Panc1 (cell line): ENCODE measurements at regions not wholly inside any gene's neighbourhood (a gene's known extent, or its start where the extent isn't known, plus 50 kb on each side); places are given as distances from the start of the nearest gene placed in this dataset.

Experiments
- ATAC-seq: fragments of 200-7000 bp; cut with Tn5 transposase; 2 replicates; pipeline ENCODE4 v1.9.1; 2020; ENCODE audit warnings: mild to moderate bottlenecking, moderate library complexity
- BruUV-seq: library from RNA; stranded (reverse); fragments of 400-500 nt; replicated peaks from 2 replicates; lab custom pipeline; 2021; lab: Mats Ljungman, UMichigan
- CTCF ChIA-PET: fragments of 300-600 bp; sonication (Branson Sonifier 250); formaldehyde crosslinking; loops from one replicate; lab custom pipeline; 2022; ENCODE audit warnings: antibody characterized with exemption; lab: Charles Lee
- POLR2A ChIA-PET: fragments of 300-600 bp; sonication (Branson Sonifier 250); formaldehyde crosslinking; loops from one replicate; lab custom pipeline; 2022; ENCODE audit warnings: antibody characterized with exemption; lab: Charles Lee
- DNase-seq: peaks from one replicate; pipeline ENCODE4 v3.0.0-alpha.2; 2010; ENCODE audit warnings: low read depth, low spot score
- H3K27ac ChIP-seq: 2 replicates; pipeline ENCODE4 v1.5.1; 2011; ENCODE audit warnings: mild to moderate bottlenecking, low read length, inconsistent platforms
- H3K27me3 ChIP-seq: fragments of 200-500 bp; sonication (Bioruptor generic); 2 replicates; pipeline ENCODE4 v1.6.0; 2014; ENCODE audit warnings: low read length, inconsistent platforms; ENCODE audit not compliant: control insufficient read depth, insufficient read depth
- H3K36me3 ChIP-seq: fragments of 200-500 bp; sonication (Bioruptor generic); 2 replicates; pipeline ENCODE4 v1.5.1; 2014; ENCODE audit warnings: inconsistent platforms, mild to moderate bottlenecking, low read length, moderate library complexity; ENCODE audit not compliant: control insufficient read depth, insufficient read depth
- H3K4me1 ChIP-seq: 2 replicates; pipeline ENCODE4 v1.5.1; 2011; ENCODE audit warnings: inconsistent platforms, mild to moderate bottlenecking, low read length, moderate library complexity; ENCODE audit not compliant: control insufficient read depth, insufficient read depth
- H3K4me3 ChIP-seq, 2 experiments: 2 replicates each; pipeline ENCODE4 v1.5.1; 2011 to 2012; ENCODE audit warnings: low read depth in 2 of 2, low read length in 2 of 2, mild to moderate bottlenecking in 2 of 2, inconsistent platforms in 1 of 2, moderate library complexity in 1 of 2
- H3K9me3 ChIP-seq: fragments of 200-500 bp; sonication (Bioruptor generic); 2 replicates; pipeline ENCODE4 v1.5.1; 2014; ENCODE audit warnings: low read depth, mild to moderate bottlenecking, inconsistent platforms, low read length, moderate library complexity; ENCODE audit not compliant: control insufficient read depth, insufficient read depth
- POLR2AphosphoS5 ChIP-seq: IDR thresholded peaks from 2 replicates; pipeline ENCODE4 v1.6.1; 2012; ENCODE audit warnings: mild to moderate bottlenecking, low read depth, low read length, moderate library complexity
- REST ChIP-seq, 2 experiments: IDR thresholded peaks; 2 replicates each; pipeline ENCODE4 v1.6.1; 2011 to 2012; ENCODE audit warnings: low read depth in 2 of 2, control low read depth in 1 of 2, low read length in 1 of 2, mild to moderate bottlenecking in 1 of 2, moderate library complexity in 1 of 2; ENCODE audit not compliant: insufficient read depth in 1 of 2
- SIN3A ChIP-seq: IDR thresholded peaks from 2 replicates; pipeline ENCODE4 v1.6.1; 2012; ENCODE audit warnings: low read depth, mild to moderate bottlenecking, low read length, moderate library complexity, borderline replicate concordance; ENCODE audit not compliant: insufficient read depth
- TCF7L2 ChIP-seq: IDR thresholded peaks from 2 replicates; pipeline ENCODE4 v1.6.1; 2011; ENCODE audit warnings: mild to moderate bottlenecking, low read depth, low read length, inconsistent platforms
- in situ Hi-C: cut with HindIII; loops from 2 replicates; pipeline ENCODE4 v1.10.0; 2016; ENCODE audit warnings: low sequenced_read_pairs, low pct_unique_long_range_greater_than_20kb
- intact Hi-C: fragments of 100-400 bp; cut with micrococcal nuclease; formaldehyde crosslinking; loops from one replicate; pipeline ENCODE4 v1.10.0; 2022; ENCODE audit not compliant: unreplicated experiment
- TF ChIP-seq, protein P1 (sequence below): fragments of 450-650 bp; IDR thresholded peaks from 2 replicates; pipeline ENCODE4 v1.5.1; 2017; ENCODE audit warnings: mild to moderate bottlenecking

DNA sequence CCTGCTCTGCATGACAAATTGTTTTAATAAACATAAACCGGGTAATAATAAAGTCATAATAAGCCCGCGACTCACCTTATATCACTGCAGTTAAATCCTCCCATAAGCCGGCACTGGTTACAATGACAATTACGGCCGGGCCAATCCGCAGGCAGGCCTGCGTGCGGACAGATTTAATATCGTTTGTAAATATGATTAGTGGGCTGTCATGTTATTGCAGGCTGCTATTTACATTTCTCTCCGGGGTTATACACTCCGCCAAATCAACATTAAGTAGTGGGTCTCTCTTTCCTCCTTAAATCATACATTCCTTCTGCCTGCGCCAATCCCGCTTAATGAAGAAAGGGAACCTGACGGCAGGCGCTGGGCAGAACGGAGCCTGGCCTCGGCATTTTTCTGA, 51.8 kb upstream of the LMO1 start:
- ChIA-PET CTCF (no interaction called here), POLR2A (no interaction called here)
- no peaks in the 10 kb centered on the region for H3K4me1 ChIP-seq
- intact Hi-C loops (loop anchor here (10.0 kb wide), 1 partner anchor 91 kb away; no protein-coding TSS in a partner anchor), in situ Hi-C loops (no loop called here)
- no peak for DNase-seq
- no peak overlapping the region for H3K4me3 ChIP-seq
- peaks cover 15% of the 10 kb centered on the region for H3K27me3 ChIP-seq
- no peaks in the 10 kb centered on the region for H3K9me3 ChIP-seq
- BruUV-seq: no TSS peak
- H3K36me3 ChIP-seq: no peaks in the 10 kb centered on the region
- H3K27ac ChIP-seq: no peak overlapping the region
- TF ChIP-seq, protein P1, sequence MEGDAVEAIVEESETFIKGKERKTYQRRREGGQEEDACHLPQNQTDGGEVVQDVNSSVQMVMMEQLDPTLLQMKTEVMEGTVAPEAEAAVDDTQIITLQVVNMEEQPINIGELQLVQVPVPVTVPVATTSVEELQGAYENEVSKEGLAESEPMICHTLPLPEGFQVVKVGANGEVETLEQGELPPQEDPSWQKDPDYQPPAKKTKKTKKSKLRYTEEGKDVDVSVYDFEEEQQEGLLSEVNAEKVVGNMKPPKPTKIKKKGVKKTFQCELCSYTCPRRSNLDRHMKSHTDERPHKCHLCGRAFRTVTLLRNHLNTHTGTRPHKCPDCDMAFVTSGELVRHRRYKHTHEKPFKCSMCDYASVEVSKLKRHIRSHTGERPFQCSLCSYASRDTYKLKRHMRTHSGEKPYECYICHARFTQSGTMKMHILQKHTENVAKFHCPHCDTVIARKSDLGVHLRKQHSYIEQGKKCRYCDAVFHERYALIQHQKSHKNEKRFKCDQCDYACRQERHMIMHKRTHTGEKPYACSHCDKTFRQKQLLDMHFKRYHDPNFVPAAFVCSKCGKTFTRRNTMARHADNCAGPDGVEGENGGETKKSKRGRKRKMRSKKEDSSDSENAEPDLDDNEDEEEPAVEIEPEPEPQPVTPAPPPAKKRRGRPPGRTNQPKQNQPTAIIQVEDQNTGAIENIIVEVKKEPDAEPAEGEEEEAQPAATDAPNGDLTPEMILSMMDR: no peak
- TF ChIP-seq TCF7L2 (no peak), SIN3A (no peak), REST (IDR thresholded peaks at IDR 0.05; ENCODE audit: insufficient read depth in 1 of 2, low read depth in 2 of 2, low read length in 1 of 2) (no peak), POLR2AphosphoS5 (no peak)
- no peak for ATAC-seq

DNA sequence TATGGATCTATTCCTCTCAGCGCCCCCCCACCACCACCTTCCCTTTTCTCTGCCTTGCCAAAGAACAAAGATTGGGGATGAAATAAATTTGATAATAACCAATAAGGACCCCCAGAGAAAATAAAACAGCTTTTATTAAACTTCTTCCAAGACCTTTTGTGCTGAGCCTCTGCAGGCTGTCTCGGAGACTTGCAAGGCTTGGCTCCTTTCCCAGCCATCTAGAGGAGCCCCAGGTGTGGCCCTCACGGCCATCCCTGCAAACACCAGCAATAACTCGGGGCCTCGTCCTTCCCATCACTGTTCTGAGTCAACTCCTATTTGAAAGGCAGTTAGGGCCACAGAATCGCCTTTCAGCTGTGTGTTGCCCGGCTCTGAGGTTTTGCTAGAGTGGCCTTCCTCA, 51.2 kb upstream of the LMO1 start:
- in situ Hi-C loops (no loop called here), intact Hi-C loops (loop anchor here (10.0 kb wide), 1 partner anchor 90 kb away; no protein-coding TSS in a partner anchor)
- Histone ChIP-seq H3K36me3 (no peaks in the 10 kb centered on the region), H3K27ac (no peak overlapping the region), H3K9me3 (no peaks in the 10 kb centered on the region), H3K27me3 (peaks cover 15% of the 10 kb centered on the region), H3K4me3 (no peak overlapping the region), H3K4me1 (no peaks in the 10 kb centered on the region)
- no TSS peak for BruUV-seq
- no peak for DNase-seq
- TF ChIP-seq, protein P1: no peak
- TF ChIP-seq POLR2AphosphoS5 (no peak), SIN3A (no peak), REST (IDR thresholded peaks at IDR 0.05; ENCODE audit: insufficient read depth in 1 of 2, low read depth in 2 of 2, low read length in 1 of 2) (no peak), TCF7L2 (no peak)
- no peak for ATAC-seq
- CTCF ChIA-PET: interaction anchor here (0.6 kb wide), 1 partner anchor 123 kb away, joined by 4 read pairs; no protein-coding TSS in a partner anchor
- POLR2A ChIA-PET: no interaction called here
